NT2/D1 (cell line): ENCODE measurements at regions not wholly inside any gene's neighbourhood (a gene's known extent, or its start where the extent isn't known, plus 50 kb on each side); places are given as distances from the start of the nearest gene placed in this dataset.

Source experiments
- SUZ12 ChIP-seq: IDR thresholded peaks from 2 replicates; pipeline ENCODE4 v1.6.1; 2011; ENCODE audit not compliant: insufficient read length, insufficient read depth; ENCODE audit errors: extremely low read depth
- YY1 ChIP-seq: IDR thresholded peaks from 2 replicates; pipeline ENCODE4 v1.6.1; 2011; ENCODE audit not compliant: insufficient read length, insufficient read depth
- ZNF274 ChIP-seq: IDR thresholded peaks from 2 replicates; pipeline ENCODE4 v1.6.1; 2011; ENCODE audit warnings: mild to moderate bottlenecking, low read depth, low read length

DNA sequence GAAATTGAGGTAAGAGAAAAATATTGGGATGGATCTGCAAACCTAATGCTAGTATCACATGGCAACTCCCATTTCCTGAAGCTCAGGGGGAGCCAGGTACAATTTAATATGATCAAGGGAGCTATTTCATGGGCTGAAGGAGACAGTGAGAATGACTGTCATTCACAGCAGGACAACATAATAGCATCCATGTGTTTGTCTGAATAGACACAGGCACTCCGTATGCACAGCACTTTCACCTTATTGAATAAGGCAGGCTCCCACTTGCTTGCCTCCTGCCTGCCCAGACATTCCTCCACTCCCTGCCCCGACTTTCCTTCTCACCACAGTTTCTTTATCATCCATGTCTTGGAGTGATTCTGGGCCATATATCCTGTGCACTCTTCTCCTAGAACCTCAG is 156.6 kb upstream of the SLC24A5 start:
- TF ChIP-seq YY1 = no peak
- TF ChIP-seq ZNF274 = no peak
- no peak for TF ChIP-seq SUZ12
